ENCODE measurements at regions not wholly inside any gene's neighbourhood (a gene's known extent, or its start where the extent isn't known, plus 50 kb on each side); places are given as distances from the start of the nearest gene placed in this dataset.

- DNase-seq: no peak
Measured at GRCh38 chr2:156164091-156164720, 168.3 kb downstream of the NR4A2 start.

- DNase-seq: no peak
Measured at GRCh38 chr2:156158808-156159207, 173.7 kb downstream of the NR4A2 start.

- DNase-seq: no peak
Measured at GRCh38 chr2:156157670-156158069, 174.9 kb downstream of the NR4A2 start.

- no peak for DNase-seq
Measured at GRCh38 chr2:156156580-156156979, 175.9 kb downstream of the NR4A2 start.

- no peak for DNase-seq
Measured at GRCh38 chr2:156155319-156155718, 177.2 kb downstream of the NR4A2 start.

- no peak for DNase-seq
Measured at GRCh38 chr2:156151351-156151750, 181.2 kb downstream of the NR4A2 start.

GRCh38 chr2:156147594-156148330 is 184.8 kb downstream of the NR4A2 start:
- no peak for DNase-seq

GRCh38 chr2:156145976-156146375 is 186.5 kb downstream of the NR4A2 start:
- no peak for DNase-seq

GRCh38 chr2:156145469-156145868 is 187.1 kb downstream of the NR4A2 start:
- no peak for DNase-seq

GRCh38 chr2:156136566-156136965 is 196.0 kb downstream of the NR4A2 start:
- DNase-seq: no peak

GRCh38 chr2:156134887-156135286 is 197.6 kb downstream of the NR4A2 start:
- DNase-seq: no peak

- no peak for DNase-seq
Measured at GRCh38 chr2:156132941-156133340, 199.6 kb downstream of the NR4A2 start.

- DNase-seq: no peak
Measured at GRCh38 chr2:156132130-156132529, 200.4 kb downstream of the NR4A2 start.

- DNase-seq: no peak
Measured at GRCh38 chr2:156129227-156129626, 203.3 kb downstream of the NR4A2 start.

- DNase-seq: no peak
Measured at GRCh38 chr2:156125018-156125417, 207.5 kb downstream of the NR4A2 start.

GRCh38 chr2:156124458-156124857 is 208.1 kb downstream of the NR4A2 start:
- DNase-seq: no peak

- no peak for DNase-seq
Measured at GRCh38 chr2:156118753-156119416, 213.6 kb downstream of the NR4A2 start.

- no peak for DNase-seq
Measured at GRCh38 chr2:156116113-156116512, 216.4 kb downstream of the NR4A2 start.

GRCh38 chr2:156115338-156115737 is 217.2 kb downstream of the NR4A2 start:
- no peak for DNase-seq

- DNase-seq: no peak
Measured at GRCh38 chr2:156112323-156112722, 220.2 kb downstream of the NR4A2 start.

- peak; percentile 12 for DNase-seq
Measured at GRCh38 chr2:156110890-156111289, 221.6 kb downstream of the NR4A2 start.

- DNase-seq: no peak
Measured at GRCh38 chr2:156099382-156099781, 233.1 kb downstream of the NR4A2 start.

GRCh38 chr2:156098506-156098905 is 234.0 kb downstream of the NR4A2 start:
- no peak for DNase-seq

- no peak for DNase-seq
Measured at GRCh38 chr2:156088587-156088986, 243.9 kb downstream of the NR4A2 start.
